ENCODE measurements at regions not wholly inside any gene's neighbourhood (a gene's known extent, or its start where the extent isn't known, plus 50 kb on each side); places are given as distances from the start of the nearest gene placed in this dataset.

DNA sequence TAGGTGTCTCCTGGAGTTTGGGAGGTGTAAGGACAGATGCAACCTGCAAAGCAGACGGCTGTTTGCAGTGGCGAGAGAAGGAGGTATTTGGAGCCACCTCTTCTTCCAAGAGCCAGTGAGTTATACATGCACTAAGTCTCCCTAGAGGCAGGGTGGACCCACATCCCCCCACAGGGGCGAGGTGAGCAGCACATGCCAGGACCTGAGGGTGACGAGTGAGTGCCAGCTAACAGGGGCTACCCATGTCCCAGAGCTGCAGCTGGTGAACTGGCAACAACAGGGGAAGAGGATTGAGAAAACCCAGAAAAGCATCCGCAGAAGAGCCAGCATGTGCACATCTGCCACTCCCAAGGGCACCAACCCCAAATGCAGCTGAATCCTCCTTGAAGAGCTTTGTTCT is 95.1 kb downstream of the CD83 start:
- TF ChIP-seq RFX5 (IDR thresholded peaks at IDR 0.05; ENCODE audit: low read depth, low read length) (no peak), ZNF275 (CRISPR knock-in tag; IDR thresholded peaks at IDR 0.05; ENCODE audit: borderline replicate concordance) (no peak), RXRA (CRISPR knock-in tag; IDR thresholded peaks at IDR 0.05) (no peak), RNF2 (conservative IDR thresholded peaks at IDR 0.05; ENCODE audit: low read depth) (no peak)

All from HepG2 (cell line).